ENCODE measurements at regions not wholly inside any gene's neighbourhood (a gene's known extent, or its start where the extent isn't known, plus 50 kb on each side); places are given as distances from the start of the nearest gene placed in this dataset.

GRCh38 chr18:64539847-64540246, 391.0 kb upstream of the LINC00305 start:
- DNase-seq = no peak

- no peak for DNase-seq
Measured at GRCh38 chr18:64528646-64529045, 379.8 kb upstream of the LINC00305 start.

- no peak for DNase-seq
Measured at GRCh38 chr18:64519201-64519600, 370.3 kb upstream of the LINC00305 start.

- DNase-seq = no peak
Measured at GRCh38 chr18:64518191-64518590, 369.3 kb upstream of the LINC00305 start.

GRCh38 chr18:64513401-64513800, 364.5 kb upstream of the LINC00305 start:
- DNase-seq = no peak

GRCh38 chr18:64490207-64490606, 341.3 kb upstream of the LINC00305 start:
- no peak for DNase-seq

GRCh38 chr18:64488698-64489097, 339.8 kb upstream of the LINC00305 start:
- no peak for DNase-seq

GRCh38 chr18:64474773-64475172, 325.9 kb upstream of the LINC00305 start:
- DNase-seq = no peak

- DNase-seq = no peak
Measured at GRCh38 chr18:64474255-64474654, 325.4 kb upstream of the LINC00305 start.

GRCh38 chr18:64449434-64449833, 300.5 kb upstream of the LINC00305 start:
- no peak for DNase-seq

- DNase-seq = no peak
Measured at GRCh38 chr18:64444819-64445218, 295.9 kb upstream of the LINC00305 start.

- no peak for DNase-seq
Measured at GRCh38 chr18:64438178-64438577, 289.3 kb upstream of the LINC00305 start.

GRCh38 chr18:64436111-64436510, 287.2 kb upstream of the LINC00305 start:
- DNase-seq = no peak

GRCh38 chr18:64419156-64419555, 270.3 kb upstream of the LINC00305 start:
- DNase-seq = no peak

GRCh38 chr18:64416990-64417389, 268.1 kb upstream of the LINC00305 start:
- DNase-seq = no peak

GRCh38 chr18:64415218-64415617, 266.3 kb upstream of the LINC00305 start:
- DNase-seq = no peak

- no peak for DNase-seq
Measured at GRCh38 chr18:64410685-64411084, 261.8 kb upstream of the LINC00305 start.

- peak; percentile 2 for DNase-seq
Measured at GRCh38 chr18:64409511-64409910, 260.6 kb upstream of the LINC00305 start.

GRCh38 chr18:64407606-64408005, 258.7 kb upstream of the LINC00305 start:
- no peak for DNase-seq

- no peak for DNase-seq
Measured at GRCh38 chr18:64405161-64405560, 256.3 kb upstream of the LINC00305 start.

- no peak for DNase-seq
Measured at GRCh38 chr18:64403784-64404503, 255.1 kb upstream of the LINC00305 start.

GRCh38 chr18:64402636-64403035, 253.7 kb upstream of the LINC00305 start:
- no peak for DNase-seq

- no peak for DNase-seq
Measured at GRCh38 chr18:64401268-64402060, 252.6 kb upstream of the LINC00305 start.

GRCh38 chr18:64399566-64399965, 250.7 kb upstream of the LINC00305 start:
- no peak for DNase-seq

All from NCI-H1694 (cell line).